GM13977 (cell line): ENCODE measurements at regions not wholly inside any gene's neighbourhood (a gene's known extent, or its start where the extent isn't known, plus 50 kb on each side); places are given as distances from the start of the nearest gene placed in this dataset.

Experiments
- DNase-seq: peaks from one replicate; pipeline ENCODE4 v3.0.0; 2012; ENCODE audit warnings: low spot score
- CTCF ChIP-seq: IDR thresholded peaks from 2 replicates; pipeline ENCODE4 v1.5.1; 2012; ENCODE audit warnings: mild to moderate bottlenecking, control low read depth; ENCODE audit not compliant: insufficient read depth; ENCODE audit errors: extremely low read depth, missing control alignments
- in situ Hi-C: fragments of 300-500 bp; cut with MboI; formaldehyde crosslinking; loops from one replicate; pipeline ENCODE4 v1.12.0; 2022; ENCODE audit warnings: low sequenced_read_pairs, low pct_unique_long_range_greater_than_20kb, mixed read lengths, inconsistent platforms; ENCODE audit not compliant: unreplicated experiment

GRCh38 chr17:72394531-72394930, 273.7 kb downstream of the SOX9 start:
- DNase-seq, result no peak
- in situ Hi-C loops, result no loop called here
- TF ChIP-seq CTCF, result no peak

GRCh38 chr17:72396121-72396520, 275.3 kb downstream of the SOX9 start:
- in situ Hi-C loops, result no loop called here
- no peak for TF ChIP-seq CTCF
- DNase-seq, result no peak

GRCh38 chr17:72397223-72397667, 276.4 kb downstream of the SOX9 start:
- no peak for TF ChIP-seq CTCF
- DNase-seq, result no peak
- in situ Hi-C loops, result no loop called here

GRCh38 chr17:72397687-72398086, 276.9 kb downstream of the SOX9 start:
- no peak for TF ChIP-seq CTCF
- in situ Hi-C loops, result no loop called here
- DNase-seq, result no peak

- DNase-seq, result no peak
- TF ChIP-seq CTCF, result no peak
- in situ Hi-C loops, result no loop called here
Observed at GRCh38 chr17:72399023-72399607, 278.3 kb downstream of the SOX9 start.

- DNase-seq, result no peak
- in situ Hi-C loops, result loop anchor here (25.0 kb wide), 1 partner anchor 88 kb away; no protein-coding TSS in a partner anchor
Observed at GRCh38 chr17:72399608-72400487, 279.0 kb downstream of the SOX9 start.

More at GRCh38 chr17:72399608-72400487, 279.0 kb downstream of the SOX9 start:
- TF ChIP-seq CTCF, result no peak
